Urothelium cell line (cell line): ENCODE measurements at regions not wholly inside any gene's neighbourhood (a gene's known extent, or its start where the extent isn't known, plus 50 kb on each side); places are given as distances from the start of the nearest gene placed in this dataset.

Experiments used
- DNase-seq: peaks from one replicate; pipeline ENCODE4 v3.0.0; 2011; ENCODE audit warnings: low spot score, mixed read lengths
- FAIRE-seq: peaks from 2 replicates; lab custom pipeline; 2011; peaks lifted over from hg19 to GRCh38; lab: Jason Lieb, UNC

DNA sequence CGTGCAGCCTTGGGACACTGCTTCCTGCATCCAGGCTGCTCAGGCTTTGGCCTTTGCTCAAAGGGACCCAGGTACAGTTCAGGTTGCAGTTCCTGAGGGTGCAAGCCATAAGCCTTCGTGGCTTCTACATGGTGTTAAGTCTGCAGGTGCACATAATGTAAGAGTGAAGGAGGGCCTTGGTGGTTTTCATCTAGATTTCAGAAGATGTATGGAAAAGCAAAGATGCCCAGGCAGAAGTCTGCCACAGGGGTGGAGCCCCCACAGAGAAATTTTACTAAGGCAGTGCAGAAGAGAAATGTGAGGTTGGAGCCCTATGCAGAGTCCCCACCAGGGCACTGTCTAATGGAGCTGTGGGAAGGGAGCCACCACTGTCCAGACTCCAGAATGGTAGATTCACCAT lies 200.9 kb downstream of the ICE1 start:
- no peak for FAIRE-seq
- DNase-seq, result no peak

DNA sequence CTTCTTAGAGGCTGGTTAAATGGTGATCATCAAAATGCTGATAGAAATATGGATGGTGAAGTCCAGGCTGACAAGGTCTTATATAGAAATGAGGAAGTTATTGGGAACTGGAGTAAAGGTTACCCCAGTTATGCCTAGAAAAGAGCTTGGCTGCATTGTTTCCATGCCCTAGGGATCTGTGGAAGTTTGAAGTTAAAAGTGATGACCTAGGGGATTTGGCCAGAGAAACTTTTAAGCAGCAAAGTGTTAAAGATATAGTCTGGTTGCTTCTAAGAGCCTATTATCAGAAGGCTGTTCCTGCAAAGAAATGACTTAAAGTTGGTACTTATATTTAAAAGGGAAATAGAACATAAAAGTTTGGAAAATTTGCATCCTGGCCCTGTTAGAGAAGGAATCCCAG lies 200.3 kb downstream of the ICE1 start:
- DNase-seq (no peak), FAIRE-seq (no peak)

DNA sequence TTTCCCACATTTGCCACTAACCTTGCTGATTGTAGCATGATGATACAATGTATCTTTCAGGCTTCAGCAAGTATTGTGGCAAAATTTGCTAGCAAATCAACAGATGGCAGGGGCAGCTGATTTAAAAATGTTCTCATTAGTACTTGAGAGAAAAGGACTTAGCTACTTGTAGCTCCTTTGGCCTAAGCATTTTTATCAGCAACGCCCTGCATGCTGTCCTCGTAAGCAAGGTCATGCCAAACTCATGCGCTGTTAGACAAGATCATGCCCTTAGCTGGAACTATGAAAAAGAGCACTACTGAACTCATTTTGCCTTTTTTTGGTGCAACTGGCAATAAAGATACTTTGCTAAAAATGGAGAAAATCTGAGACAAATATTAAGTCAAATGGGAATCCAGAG lies 197.1 kb downstream of the ICE1 start:
- FAIRE-seq (peak; percentile 58), DNase-seq (no peak)

DNA sequence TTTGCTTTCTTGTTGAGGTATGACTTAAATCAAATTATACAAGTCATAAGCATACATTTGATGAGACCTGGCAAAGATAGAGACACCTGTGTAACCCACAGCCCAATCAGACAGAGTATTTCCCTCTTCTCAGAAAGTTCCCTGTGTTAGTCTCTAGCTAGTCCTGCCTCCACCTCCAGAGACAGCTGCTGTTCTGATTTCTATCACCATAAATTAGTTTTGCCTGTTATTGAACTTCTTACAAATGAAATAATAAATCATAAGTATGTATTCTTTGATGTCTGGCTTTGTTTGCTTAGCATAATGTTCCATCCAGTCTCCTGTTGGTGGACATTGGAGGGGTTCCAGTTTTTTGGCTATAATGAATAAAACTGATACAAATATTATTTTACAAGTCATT lies 194.5 kb downstream of the ICE1 start:
- no peak for DNase-seq
- no peak for FAIRE-seq

DNA sequence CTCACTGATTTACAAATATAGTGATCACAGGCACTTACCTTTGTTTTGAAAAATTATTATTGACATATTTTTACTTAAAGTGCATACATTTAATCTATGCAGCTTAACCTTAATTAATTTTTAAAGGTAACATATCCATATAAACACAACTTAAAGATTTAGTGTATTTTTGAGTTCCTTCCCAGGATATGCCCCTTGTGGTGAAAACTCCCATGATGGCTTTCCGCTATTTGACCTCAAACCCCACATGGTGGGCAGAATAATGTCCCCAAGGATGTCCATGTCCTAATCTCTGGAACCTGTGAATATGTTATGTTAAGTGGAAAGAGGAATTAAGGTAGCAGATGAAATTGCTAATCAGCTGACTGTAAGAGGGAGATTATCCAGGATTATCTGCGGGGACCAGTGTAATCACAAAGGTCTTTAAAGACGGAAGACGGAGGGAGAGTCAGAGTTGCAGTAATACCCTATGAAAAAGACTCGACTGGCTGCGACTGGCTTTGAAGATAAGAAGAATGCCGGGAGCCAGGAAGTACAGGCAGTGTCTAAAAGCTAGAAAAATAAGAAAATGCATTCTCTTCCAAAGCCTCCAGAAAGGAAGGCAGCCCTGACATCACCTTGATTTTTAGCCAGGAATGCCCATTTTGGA lies 193.9 kb downstream of the ICE1 start:
- DNase-seq (no peak), FAIRE-seq (no peak)

DNA sequence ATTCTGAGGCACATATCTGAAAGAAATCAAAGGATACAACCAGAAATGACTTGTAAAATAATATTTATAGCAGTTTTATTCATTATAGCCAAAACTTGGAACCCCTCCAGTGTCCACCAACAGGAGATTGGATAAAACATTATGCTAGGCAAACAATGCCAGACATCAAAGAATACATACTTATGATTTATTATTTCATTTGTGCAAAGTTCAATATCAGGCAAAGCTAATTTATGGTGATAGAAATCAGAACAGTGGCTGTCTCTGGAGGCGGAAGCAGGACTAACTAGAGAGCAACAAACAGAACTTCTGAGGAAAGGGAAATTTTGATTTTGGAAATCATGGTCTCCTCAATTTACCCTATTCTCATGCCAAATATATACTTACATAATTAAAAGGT lies 193.1 kb downstream of the ICE1 start:
- DNase-seq, result no peak
- FAIRE-seq, result no peak

DNA sequence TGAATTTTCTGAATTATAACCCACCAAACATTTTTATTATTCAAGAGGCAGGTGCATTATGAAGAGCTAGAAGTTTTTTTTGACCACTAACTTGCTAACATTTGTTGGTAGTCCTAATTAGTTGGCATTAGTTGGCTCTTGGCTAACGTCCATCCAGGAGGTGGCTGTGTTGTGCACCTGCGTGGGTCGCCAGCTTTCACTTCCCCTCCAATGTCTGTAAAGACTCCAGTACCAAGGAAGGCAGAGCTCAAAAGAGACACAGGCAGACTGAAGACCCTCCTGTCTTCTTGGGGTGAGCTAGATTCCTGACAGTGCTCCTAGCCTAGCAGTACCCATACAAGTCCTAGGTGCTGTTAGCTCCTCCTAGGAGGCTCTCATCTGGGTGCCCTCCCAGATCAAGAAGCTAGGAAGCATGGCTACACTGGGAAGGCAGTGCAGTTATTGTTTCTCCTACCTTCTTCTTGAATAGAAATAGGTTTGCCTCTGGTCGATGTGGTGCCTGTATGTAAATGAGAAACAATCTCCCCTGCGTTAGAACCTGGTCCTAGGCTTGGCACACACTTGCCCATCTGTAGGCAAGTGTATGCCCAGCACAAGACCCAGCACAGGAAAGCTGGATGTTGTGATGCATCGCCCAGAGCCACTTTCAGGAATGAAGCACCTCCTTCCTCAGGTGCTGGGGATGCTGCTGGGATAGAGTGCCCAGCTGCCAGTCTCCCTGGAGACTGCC lies 190.9 kb downstream of the ICE1 start:
- DNase-seq (no peak), FAIRE-seq (peak; percentile 40)

DNA sequence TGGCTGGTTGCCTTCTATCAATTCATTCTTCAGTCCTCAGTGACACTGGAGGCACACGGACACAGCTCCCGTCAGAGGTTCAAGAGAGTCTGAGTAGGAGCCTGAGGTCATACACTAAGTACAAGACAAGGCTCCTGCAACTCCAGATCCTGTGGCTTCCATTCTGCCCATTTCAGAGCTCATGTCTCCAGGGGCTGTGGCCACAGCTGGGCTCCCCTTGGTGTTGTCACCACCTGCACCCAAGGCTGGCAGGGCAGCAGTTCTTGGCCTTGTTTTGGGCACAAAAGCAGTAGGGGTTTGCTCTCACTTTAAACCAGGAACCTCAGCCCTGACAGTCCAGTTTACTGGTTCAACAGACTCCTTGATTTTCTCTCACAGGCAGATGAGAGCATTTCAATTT lies 189.6 kb downstream of the ICE1 start:
- FAIRE-seq (no peak), DNase-seq (no peak)

DNA sequence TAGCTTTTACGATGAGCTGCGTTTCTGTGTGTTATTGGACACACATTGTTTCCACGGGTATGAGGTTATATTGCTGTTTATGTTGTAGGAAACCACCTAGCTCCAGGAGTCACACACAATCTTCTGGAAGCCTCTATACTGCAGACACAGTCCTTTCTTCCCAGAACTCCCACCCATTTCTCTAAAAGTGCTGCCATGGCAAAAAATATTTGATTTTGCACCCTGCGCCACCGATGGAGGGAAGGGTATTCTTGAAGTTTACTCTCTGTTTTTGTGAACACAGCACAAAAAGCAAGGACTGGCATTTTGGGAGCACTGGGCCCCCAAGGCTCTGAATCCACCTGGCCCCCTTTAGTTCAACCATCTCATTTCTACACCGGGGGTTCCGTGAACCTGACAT lies 187.5 kb downstream of the ICE1 start:
- no peak for DNase-seq
- FAIRE-seq, result no peak

DNA sequence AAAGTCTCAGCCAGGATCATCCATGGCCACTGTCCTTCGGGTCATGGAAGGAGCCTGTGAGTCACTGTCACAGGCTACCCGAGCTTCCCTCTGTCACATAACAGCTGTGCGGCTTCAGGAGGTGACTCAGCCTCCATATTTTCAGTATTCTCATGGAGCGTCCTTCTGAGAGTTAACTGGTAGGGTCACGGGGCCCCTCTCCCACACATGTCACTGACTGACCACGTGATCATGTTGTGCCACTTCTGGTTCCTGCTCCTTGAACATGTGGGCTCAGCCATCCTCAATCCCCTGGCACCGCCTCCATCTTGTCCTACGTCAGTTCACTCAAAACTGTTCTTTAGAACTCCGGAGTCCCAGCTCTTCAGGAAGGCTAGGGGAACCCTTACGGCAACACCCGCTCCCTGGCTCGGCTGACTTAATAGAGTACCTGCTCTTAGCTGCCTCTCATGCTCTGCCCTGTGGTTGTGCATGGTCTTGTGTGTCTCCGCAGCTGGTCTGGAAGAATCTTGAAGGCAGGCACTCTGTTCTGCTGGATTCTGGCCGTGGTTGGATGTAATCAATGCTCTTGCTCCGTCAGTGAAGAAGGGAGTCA lies 182.8 kb downstream of the ICE1 start:
- no peak for FAIRE-seq
- no peak for DNase-seq

DNA sequence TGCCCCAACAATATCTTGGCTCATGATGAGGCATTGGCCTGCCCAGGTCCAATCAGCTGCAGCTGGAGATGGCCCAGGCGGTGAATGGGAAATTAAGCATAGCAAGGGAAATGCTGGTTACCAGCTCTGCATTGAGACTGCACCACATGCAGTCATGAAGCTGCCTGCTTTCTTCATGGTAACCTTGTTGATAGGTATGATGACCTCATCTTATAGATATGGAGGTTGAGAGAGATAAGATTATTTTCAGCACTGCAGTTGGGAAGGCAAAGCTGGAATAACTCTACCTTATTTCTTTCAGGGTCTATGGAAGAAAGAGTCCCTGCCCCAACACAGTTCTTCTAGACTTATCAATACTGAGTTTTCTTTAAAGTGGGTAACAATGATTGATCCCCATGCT lies 180.1 kb downstream of the ICE1 start:
- DNase-seq (no peak), FAIRE-seq (no peak)

DNA sequence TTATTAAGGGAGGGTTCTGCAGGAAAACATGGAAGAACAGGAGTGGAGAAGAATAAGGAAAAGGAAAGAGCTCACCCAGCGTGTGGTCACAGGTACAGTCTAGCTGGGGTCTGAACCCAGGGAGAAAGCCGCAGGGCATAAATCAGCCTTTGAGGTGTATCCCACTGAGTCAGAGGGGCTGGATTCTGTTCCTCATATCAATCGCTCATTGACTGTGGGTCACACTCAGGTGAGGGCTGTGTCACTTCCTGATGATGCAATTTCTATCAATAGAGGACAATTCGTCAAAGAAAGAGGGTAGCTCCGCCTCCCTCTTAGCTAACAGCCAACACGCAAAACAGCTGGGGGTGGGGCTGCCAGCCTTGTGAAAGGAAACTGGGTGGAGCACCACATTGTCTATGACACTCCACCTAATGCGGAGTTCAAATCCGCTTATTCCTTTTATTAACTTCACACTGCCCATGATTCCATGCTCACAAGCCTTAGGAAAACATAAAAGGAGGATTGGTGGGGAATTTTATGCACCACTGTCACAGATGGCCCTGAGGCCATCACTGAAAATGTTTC lies 176.2 kb downstream of the ICE1 start:
- DNase-seq (no peak), FAIRE-seq (peak; percentile 48)

DNA sequence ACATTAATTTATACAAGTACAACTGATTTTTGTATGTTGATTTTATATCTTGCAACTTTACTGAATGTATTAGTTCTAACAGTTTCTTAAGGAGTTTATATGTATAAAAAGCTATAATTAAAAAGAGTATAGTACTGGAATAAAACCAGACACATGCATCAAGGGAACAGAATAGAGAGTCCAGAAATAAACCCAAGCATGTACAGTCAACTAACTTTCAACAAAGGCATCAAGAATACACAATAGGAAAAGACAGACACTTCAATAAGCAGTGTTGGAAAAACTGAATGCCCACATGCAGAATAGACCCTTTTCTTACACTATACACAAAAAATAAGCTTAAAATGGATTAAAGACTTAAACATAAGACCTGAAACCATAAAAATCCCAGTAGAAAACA lies 170.9 kb downstream of the ICE1 start:
- no peak for DNase-seq
- no peak for FAIRE-seq

DNA sequence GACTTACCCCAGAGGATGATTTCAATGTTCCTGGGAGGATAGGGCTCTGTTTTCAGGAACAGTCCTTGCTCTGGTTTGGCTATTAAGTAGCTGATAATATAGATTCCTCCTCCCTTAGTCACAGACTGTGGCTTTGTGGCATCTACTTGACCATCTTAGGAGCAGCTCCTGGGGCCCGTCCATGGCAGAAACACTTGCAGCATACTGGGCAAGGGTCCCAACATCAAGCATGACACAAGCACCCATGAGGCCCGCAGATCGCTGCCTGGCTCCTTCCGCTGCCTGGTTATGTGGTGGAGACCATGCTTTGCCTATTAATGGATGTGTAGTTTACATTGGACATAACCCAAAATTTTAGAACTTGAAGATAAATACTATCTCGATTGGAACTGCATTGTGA lies 170.1 kb downstream of the ICE1 start:
- FAIRE-seq (no peak), DNase-seq (no peak)

DNA sequence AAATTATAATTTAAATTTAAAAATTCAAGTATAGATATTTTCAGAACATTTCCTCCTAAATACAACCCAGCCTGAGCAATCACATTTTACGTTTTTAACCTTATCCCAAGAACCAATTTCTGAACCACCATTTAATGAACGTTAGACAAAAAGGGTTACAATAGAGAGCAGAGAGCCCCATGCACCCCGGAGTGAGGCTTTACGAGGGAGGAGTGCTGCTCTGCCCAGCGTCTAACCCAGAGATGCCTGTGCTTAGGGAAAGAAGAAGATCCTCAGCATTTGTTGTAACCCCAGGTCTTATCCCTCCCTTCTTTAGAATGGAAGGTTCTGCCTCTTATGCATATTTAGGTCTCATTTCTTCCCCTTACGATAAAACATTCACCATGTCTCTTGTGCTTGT lies 169.1 kb downstream of the ICE1 start:
- FAIRE-seq (no peak), DNase-seq (no peak)

DNA sequence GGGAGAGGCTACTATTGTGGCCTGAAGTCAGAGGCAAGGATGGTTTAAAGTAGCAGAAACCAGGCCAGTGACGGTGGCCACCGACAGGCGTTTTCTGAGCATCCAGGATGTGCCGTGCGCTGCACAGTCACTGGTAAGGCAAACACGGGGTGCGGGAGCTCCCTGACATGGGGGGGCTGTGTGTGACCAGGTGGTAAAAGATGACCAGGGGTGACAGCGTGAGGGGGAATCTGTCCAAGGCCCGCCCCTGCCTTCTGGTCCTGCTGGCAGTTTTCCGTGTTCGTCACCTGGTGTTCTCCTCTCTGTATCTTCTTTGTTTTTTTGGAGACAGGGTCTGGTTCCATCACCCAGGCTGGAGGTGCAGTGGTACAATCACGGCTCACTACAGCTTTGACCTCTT lies 167.4 kb downstream of the ICE1 start:
- DNase-seq, result no peak

DNA sequence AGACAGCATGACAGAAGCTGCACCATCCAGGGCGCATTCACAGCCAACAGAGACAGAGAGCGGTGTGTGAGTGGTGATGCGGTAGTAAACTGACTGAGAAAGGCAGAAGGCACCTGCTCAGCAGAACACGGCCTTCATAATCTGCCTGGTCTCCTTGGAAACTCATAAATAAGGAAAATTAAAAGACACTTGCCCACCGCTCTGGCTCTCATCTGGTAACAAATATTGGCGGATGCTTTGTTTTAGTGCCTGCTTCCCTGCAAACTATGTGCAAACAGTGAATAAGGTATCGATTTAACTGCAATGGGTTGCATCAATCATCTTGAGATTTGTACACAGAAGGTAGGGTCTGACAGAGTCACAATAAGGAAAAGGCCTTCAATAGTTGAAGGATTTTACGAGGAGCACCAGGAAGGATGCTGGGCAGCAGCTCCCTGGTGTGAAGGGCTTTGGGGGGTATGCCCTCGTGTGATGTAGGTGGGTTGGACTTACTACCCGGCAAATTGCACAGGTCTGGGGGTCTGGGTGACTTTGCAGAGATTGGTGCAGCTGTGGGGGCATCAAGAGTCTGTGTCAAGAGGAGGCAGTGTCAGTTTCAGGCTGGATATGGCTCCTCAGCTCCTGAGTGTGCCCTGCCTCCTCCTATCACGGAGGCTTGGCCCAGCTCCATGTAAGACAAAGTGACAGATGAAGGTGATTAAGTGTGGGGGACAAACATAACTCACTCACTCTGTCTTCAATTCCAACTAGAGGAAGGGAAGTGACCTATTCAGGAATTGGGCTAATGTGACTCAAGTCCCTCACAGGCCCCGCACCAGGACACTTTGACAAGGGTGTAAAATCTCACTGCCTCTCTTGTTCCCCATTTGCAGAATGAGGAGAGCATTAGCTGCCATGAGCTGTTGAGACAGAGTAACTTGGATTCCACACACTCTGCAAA lies 166.7 kb downstream of the ICE1 start:
- no peak for DNase-seq
- FAIRE-seq, result peak; percentile 17

More for the DNA sequence above, 167.4 kb downstream of the ICE1 start:
- no peak for FAIRE-seq

DNA sequence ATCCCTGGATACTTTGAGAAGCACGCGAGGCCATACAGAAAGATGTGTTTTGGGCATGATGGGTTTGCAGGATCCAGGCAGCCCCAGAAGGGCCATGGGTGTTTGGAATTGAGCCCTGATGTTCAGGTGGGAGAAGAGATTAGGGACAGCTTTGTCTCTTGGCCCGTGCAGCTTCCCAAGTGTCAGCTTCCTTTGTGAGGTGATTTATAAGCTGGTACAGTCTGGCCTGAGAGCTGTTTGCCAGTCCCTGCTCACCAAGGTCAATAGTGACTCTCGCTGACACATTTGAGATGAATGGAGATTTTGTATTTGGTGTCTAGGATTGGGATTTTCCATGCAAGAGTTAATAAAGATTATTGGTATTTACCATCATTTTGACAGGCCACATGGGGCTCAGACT lies 165.9 kb downstream of the ICE1 start:
- DNase-seq, result no peak
- FAIRE-seq, result no peak

DNA sequence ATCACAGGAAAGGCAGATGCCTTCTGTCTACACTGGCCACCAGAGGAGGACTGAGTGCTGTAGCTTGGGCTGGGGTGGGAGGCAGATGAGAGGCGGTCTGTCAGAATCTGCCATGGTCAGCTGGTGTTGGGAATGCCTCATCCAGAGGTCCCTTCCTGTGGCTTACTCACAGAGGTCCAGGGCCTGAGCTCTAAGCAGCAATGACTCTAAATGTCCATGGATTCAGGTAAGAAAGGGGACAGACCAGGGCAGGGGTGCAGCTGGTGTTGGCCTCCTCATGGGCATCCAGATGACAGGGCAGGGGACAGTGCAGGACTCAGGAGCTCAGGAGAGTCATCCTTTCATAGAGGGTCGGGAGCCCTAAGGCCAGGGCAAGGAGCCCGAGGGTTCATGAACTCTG lies 165.0 kb downstream of the ICE1 start:
- FAIRE-seq, result no peak
- DNase-seq, result no peak

DNA sequence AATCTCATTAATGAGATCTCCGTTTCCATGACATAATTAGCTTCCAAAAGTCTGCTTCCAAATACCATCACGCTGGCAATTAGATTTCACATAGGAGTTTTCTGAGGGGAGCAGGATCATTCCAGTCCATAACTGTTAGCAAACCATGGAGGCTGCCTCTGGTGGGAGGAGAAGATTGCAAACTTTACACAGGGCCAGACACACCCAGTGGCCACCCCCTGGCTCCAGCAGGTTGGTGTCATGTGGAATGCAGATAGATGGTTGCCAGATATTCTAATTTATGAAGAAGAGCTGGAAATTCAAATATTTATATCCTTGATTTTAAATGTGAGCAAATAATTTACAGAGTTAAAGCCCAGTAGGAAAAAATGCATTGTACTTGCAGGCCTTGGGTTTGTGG lies 164.2 kb downstream of the ICE1 start:
- DNase-seq (no peak), FAIRE-seq (no peak)

DNA sequence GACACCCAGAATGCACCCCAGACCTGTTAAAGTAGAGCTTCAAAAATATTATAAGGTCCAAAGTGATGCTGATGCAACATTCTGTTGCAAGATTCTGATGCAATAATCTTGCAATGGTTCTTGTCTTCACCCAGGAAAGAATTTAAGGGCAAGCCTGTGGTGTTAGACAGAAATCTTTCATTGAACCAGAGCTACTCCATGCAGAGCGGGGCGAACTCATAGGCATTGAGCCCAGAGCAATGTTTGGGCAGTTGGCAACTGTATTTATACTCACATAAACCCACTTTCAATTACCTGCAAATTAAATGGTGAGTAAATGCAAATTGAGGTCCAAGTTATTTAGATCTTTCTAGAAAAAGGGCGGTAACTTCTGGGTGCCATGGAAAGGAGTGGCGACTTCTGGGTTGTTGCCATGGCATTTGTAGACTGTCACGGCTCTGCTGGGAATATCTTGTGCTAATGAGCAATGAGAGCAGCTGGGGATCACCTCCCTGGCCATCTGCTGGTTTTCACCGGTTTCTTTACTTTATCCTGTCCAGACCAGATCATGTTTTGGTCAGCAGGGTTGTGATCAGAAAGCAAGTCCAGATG lies 163.4 kb downstream of the ICE1 start:
- FAIRE-seq (no peak), DNase-seq (no peak)
